ENCODE measurements at regions not wholly inside any gene's neighbourhood (a gene's known extent, or its start where the extent isn't known, plus 50 kb on each side); places are given as distances from the start of the nearest gene placed in this dataset.

GRCh38 chr15:39131609-39132008, 449.3 kb upstream of the THBS1 start:
- no peak for DNase-seq

GRCh38 chr15:39132070-39132469, 448.8 kb upstream of the THBS1 start:
- no peak for DNase-seq

GRCh38 chr15:39132954-39133600, 447.8 kb upstream of the THBS1 start:
- DNase-seq, result no peak

- no peak for DNase-seq
Measured at GRCh38 chr15:39134282-39134681, 446.6 kb upstream of the THBS1 start.

GRCh38 chr15:39135989-39136388, 444.9 kb upstream of the THBS1 start:
- DNase-seq, result no peak

GRCh38 chr15:39139431-39140059, 441.3 kb upstream of the THBS1 start:
- DNase-seq, result no peak

GRCh38 chr15:39140060-39140604, 440.7 kb upstream of the THBS1 start:
- DNase-seq, result no peak

- no peak for DNase-seq
Measured at GRCh38 chr15:39142500-39142899, 438.4 kb upstream of the THBS1 start.

GRCh38 chr15:39143479-39143878, 437.4 kb upstream of the THBS1 start:
- DNase-seq, result no peak

- no peak for DNase-seq
Measured at GRCh38 chr15:39144051-39144450, 436.8 kb upstream of the THBS1 start.

- no peak for DNase-seq
Measured at GRCh38 chr15:39144613-39145499, 436.0 kb upstream of the THBS1 start.

- DNase-seq, result no peak
Measured at GRCh38 chr15:39145854-39146625, 434.8 kb upstream of the THBS1 start.

GRCh38 chr15:39149636-39150150, 431.2 kb upstream of the THBS1 start:
- no peak for DNase-seq

GRCh38 chr15:39151545-39151944, 429.3 kb upstream of the THBS1 start:
- no peak for DNase-seq

- no peak for DNase-seq
Measured at GRCh38 chr15:39153058-39153714, 427.7 kb upstream of the THBS1 start.

GRCh38 chr15:39153716-39154115, 427.2 kb upstream of the THBS1 start:
- no peak for DNase-seq

GRCh38 chr15:39154227-39154638, 426.6 kb upstream of the THBS1 start:
- DNase-seq, result no peak

- DNase-seq, result no peak
Measured at GRCh38 chr15:39154776-39155175, 426.1 kb upstream of the THBS1 start.

GRCh38 chr15:39156166-39156565, 424.7 kb upstream of the THBS1 start:
- DNase-seq, result no peak

- no peak for DNase-seq
Measured at GRCh38 chr15:39156646-39157250, 424.1 kb upstream of the THBS1 start.

GRCh38 chr15:39157882-39158281, 423.0 kb upstream of the THBS1 start:
- no peak for DNase-seq

- no peak for DNase-seq
Measured at GRCh38 chr15:39159833-39160232, 421.0 kb upstream of the THBS1 start.
